ENCODE measurements at regions not wholly inside any gene's neighbourhood (a gene's known extent, or its start where the extent isn't known, plus 50 kb on each side); places are given as distances from the start of the nearest gene placed in this dataset.

GRCh38 chr3:127394984-127395662 is 107.3 kb upstream of the PRR20G start:
- Histone ChIP-seq H3K27me3 (peaks cover 0 to 12% of the 10 kb centered on the region in 2 donors), H3K36me3 (no peaks in the 10 kb centered on the region), H3K27ac (no peak overlapping the region), H3K4me1 (no peaks in the 10 kb centered on the region), H3K9me3 (no peaks in the 10 kb centered on the region), H3K4me3 (no peak overlapping the region)
- TF ChIP-seq, protein P1, sequence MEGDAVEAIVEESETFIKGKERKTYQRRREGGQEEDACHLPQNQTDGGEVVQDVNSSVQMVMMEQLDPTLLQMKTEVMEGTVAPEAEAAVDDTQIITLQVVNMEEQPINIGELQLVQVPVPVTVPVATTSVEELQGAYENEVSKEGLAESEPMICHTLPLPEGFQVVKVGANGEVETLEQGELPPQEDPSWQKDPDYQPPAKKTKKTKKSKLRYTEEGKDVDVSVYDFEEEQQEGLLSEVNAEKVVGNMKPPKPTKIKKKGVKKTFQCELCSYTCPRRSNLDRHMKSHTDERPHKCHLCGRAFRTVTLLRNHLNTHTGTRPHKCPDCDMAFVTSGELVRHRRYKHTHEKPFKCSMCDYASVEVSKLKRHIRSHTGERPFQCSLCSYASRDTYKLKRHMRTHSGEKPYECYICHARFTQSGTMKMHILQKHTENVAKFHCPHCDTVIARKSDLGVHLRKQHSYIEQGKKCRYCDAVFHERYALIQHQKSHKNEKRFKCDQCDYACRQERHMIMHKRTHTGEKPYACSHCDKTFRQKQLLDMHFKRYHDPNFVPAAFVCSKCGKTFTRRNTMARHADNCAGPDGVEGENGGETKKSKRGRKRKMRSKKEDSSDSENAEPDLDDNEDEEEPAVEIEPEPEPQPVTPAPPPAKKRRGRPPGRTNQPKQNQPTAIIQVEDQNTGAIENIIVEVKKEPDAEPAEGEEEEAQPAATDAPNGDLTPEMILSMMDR (IDR thresholded peaks at IDR 0.05), result no peak
- no peak for TF ChIP-seq POLR2A (IDR thresholded peaks at IDR 0.05)
- TF ChIP-seq EP300 (IDR thresholded peaks at IDR 0.05), result no peak
- 71 to 73% methylated on average over 11 to 15 of the region's 15 CpGs for WGBS, 2 donors
- DNase-seq (ENCODE audit: low spot score in 2 of 2), result no peak

GRCh38 chr3:127394031-127394430 is 106.2 kb upstream of the PRR20G start:
- no peak for DNase-seq (ENCODE audit: low spot score in 2 of 2)
- TF ChIP-seq EP300 (IDR thresholded peaks at IDR 0.05), result no peak
- TF ChIP-seq, protein P1 (IDR thresholded peaks at IDR 0.05), result no peak
- TF ChIP-seq POLR2A (IDR thresholded peaks at IDR 0.05), result no peak
- Histone ChIP-seq H3K27me3 (peaks cover 0 to 12% of the 10 kb centered on the region in 2 donors), H3K4me1 (no peaks in the 10 kb centered on the region), H3K9me3 (no peaks in the 10 kb centered on the region), H3K4me3 (no peak overlapping the region), H3K27ac (no peak overlapping the region), H3K36me3 (no peaks in the 10 kb centered on the region)
- WGBS, 2 donors, result 78 to 100% methylated on average over 3 to 4 of the region's 4 CpGs

- Histone ChIP-seq H3K4me3 (no peak overlapping the region), H3K27me3 (peaks cover 0 to 12% of the 10 kb centered on the region in 2 donors), H3K36me3 (no peaks in the 10 kb centered on the region), H3K4me1 (no peaks in the 10 kb centered on the region), H3K27ac (no peak overlapping the region), H3K9me3 (no peaks in the 10 kb centered on the region)
- TF ChIP-seq, protein P1 (IDR thresholded peaks at IDR 0.05), result no peak
- TF ChIP-seq EP300 (IDR thresholded peaks at IDR 0.05) (no peak), POLR2A (IDR thresholded peaks at IDR 0.05) (no peak)
- 60 to 90% methylated on average over 4 to 5 of the region's 5 CpGs for WGBS, 2 donors
- no peak for DNase-seq (ENCODE audit: low spot score in 2 of 2)
Observed at GRCh38 chr3:127393131-127393820, 105.4 kb upstream of the PRR20G start.

DNA sequence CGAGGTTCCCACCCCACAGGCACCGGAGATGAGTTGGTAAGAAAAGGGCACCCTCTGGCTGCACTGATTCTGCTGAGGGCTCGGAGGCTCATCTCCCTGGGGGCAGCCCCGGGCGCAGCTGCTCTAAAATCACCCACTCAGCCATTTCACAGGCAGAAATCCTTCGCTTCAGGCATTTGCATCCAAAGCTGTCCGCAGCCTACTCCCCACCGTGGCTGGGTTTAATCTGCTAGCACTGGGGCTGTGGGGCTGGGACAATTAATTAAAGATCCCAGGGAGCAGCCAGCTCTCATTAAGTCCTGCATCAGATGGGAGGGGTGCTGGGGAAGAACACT is 104.3 kb upstream of the PRR20G start:
- Histone ChIP-seq H3K27me3 (peaks cover 0 to 12% of the 10 kb centered on the region in 2 donors), H3K4me1 (no peaks in the 10 kb centered on the region), H3K9me3 (no peaks in the 10 kb centered on the region), H3K36me3 (no peaks in the 10 kb centered on the region), H3K27ac (no peak overlapping the region), H3K4me3 (no peak overlapping the region)
- TF ChIP-seq EP300 (IDR thresholded peaks at IDR 0.05) (no peak), POLR2A (IDR thresholded peaks at IDR 0.05) (no peak)
- TF ChIP-seq, protein P1 (IDR thresholded peaks at IDR 0.05), result no peak
- WGBS, 2 donors, result 57 to 65% methylated on average over 6 to 8 of the region's 8 CpGs
- DNase-seq (ENCODE audit: low spot score in 2 of 2), result no peak

DNA sequence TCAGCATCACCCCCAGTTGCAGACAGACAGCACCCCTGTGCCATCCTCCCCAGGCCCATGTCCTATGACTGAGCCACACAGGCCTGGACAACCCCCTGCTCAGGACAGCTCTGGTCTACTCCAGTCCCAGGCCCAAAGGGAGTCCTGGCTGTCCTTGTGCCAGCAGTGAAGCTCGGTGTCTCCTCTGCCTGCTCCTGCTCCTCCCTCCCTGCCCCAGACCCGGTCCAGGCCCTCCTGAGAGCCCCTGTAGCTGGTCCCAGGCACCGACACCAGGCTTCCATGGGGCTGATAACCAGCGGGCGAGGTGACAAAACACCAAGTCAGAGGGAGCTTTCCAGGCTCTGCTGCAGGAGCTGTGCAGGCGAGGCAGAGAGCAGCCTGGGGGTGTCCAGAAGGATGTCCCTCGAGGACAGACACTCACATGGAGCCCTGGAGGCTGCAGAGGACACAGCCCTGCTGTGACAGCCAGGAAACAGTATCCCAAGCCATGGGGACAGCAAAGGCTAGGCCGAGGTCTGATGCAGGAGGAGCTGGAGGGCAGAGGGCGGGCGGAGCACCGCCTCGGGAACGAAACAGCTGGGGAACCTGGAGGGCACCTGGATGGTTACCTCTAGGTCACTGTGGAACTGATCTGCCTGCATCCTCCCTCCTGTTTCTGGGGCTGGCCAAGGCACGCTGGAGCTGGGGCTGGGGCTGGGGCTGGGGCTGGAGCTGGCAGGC is 103.8 kb upstream of the PRR20G start:
- no peaks in the 10 kb centered on the region for H3K4me1 ChIP-seq
- no peak overlapping the region for H3K27ac ChIP-seq
- H3K9me3 ChIP-seq, result no peaks in the 10 kb centered on the region
- no peak overlapping the region for H3K4me3 ChIP-seq
- H3K36me3 ChIP-seq, result no peaks in the 10 kb centered on the region
- DNase-seq (ENCODE audit: low spot score in 2 of 2), result no peak
- TF ChIP-seq EP300 (IDR thresholded peaks at IDR 0.05) (no peak), POLR2A (IDR thresholded peaks at IDR 0.05) (no peak)
- TF ChIP-seq, protein P1 (IDR thresholded peaks at IDR 0.05), result no peak
- whole genome bisulfite sequencing, 2 donors, result 76 to 78% methylated on average over 12 to 14 of the region's 14 CpGs
- H3K27me3 ChIP-seq, result peaks cover 0 to 12% of the 10 kb centered on the region in 2 donors
